HG03469 (cell line): ENCODE measurements at regions not wholly inside any gene's neighbourhood (a gene's known extent, or its start where the extent isn't known, plus 50 kb on each side); places are given as distances from the start of the nearest gene placed in this dataset.

ENCODE experiments used
- ATAC-seq: cut with Tn5 transposase; IDR thresholded peaks from one replicate; pipeline ENCODE4 v1.9.1; 2021; ENCODE audit warnings: mild to moderate bottlenecking, moderate library complexity, moderate number of reproducible peaks; ENCODE audit not compliant: unreplicated experiment

GRCh38 chr1:221067721-221068120, 188.5 kb downstream of the HLX start:
- no peak for ATAC-seq

- ATAC-seq = peak; percentile 67
These were observed 190.1 kb downstream of the HLX start for GRCh38 chr1:221069178-221069903.

GRCh38 chr1:221069986-221070385, 190.7 kb downstream of the HLX start:
- no peak for ATAC-seq

GRCh38 chr1:221071777-221072176, 192.5 kb downstream of the HLX start:
- ATAC-seq = no peak

GRCh38 chr1:221072214-221072613, 193.0 kb downstream of the HLX start:
- ATAC-seq = no peak

- ATAC-seq = no peak
These were observed 195.1 kb downstream of the HLX start for GRCh38 chr1:221074332-221074731.

GRCh38 chr1:221075911-221076310, 196.7 kb downstream of the HLX start:
- ATAC-seq = no peak

- no peak for ATAC-seq
These were observed 197.2 kb downstream of the HLX start for GRCh38 chr1:221076391-221076811.

GRCh38 chr1:221078260-221078965, 199.2 kb downstream of the HLX start:
- no peak for ATAC-seq

- no peak for ATAC-seq
These were observed 204.7 kb downstream of the HLX start for GRCh38 chr1:221083902-221084301.

- ATAC-seq = no peak
These were observed 205.4 kb downstream of the HLX start for GRCh38 chr1:221084681-221085080.

- ATAC-seq = no peak
These were observed 206.6 kb downstream of the HLX start for GRCh38 chr1:221085701-221086375.

- no peak for ATAC-seq
These were observed 208.7 kb downstream of the HLX start for GRCh38 chr1:221087919-221088318.

GRCh38 chr1:221089273-221089672, 210.0 kb downstream of the HLX start:
- no peak for ATAC-seq

- ATAC-seq = no peak
These were observed 210.6 kb downstream of the HLX start for GRCh38 chr1:221089803-221090202.

GRCh38 chr1:221093903-221094791, 214.9 kb downstream of the HLX start:
- ATAC-seq = no peak

GRCh38 chr1:221097479-221098281, 218.4 kb downstream of the HLX start:
- ATAC-seq = no peak

GRCh38 chr1:221098471-221099405, 219.5 kb downstream of the HLX start:
- ATAC-seq = no peak
